ENCODE measurements at regions not wholly inside any gene's neighbourhood (a gene's known extent, or its start where the extent isn't known, plus 50 kb on each side); places are given as distances from the start of the nearest gene placed in this dataset.

DNA sequence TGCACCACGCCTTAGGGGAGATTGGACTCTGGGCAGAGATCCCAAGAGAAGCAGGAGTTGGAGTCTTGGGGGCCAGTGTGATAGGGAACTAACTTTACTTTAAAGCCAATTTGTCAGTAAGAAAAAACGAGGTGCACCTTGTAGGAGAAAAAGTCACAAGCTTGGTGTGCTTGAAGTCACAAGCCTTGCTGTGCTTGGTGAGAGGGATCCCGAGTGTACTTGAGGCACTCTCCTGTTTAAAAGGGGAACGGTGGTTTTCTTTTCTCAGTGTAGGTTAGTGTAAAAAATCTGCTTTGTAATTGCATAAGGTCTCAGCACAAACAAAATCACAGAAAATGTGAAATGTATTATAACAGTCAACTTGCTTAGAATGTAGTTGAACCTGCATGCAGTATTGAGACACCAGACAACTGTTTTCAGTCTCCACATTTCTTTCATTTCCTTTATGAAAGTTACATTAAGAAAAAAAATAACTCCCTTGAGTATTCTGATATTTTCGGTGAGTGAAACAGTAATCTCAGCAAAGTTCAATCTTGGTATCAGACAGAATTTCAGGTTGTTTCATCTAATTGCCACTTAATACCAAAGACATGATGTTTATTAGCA is 111.1 kb upstream of the DUSP22 start:
- peak in 1 of 2 donors; percentile 34 for ATAC-seq (ENCODE audit: low read depth in 2 of 2)
- Mint-ChIP-seq H3K27me3 (no peaks in the 10 kb centered on the region), H3K9me3 (peaks cover 0 to 3% (median 0%) of the 10 kb centered on the region in 7 donors), H3K27ac (peak overlapping the region in 1 of 3 donors; percentile 64), H3K4me1 (peaks cover 11 to 21% (median 15%) of the 10 kb centered on the region in 4 donors), H3K36me3 (no peaks in the 10 kb centered on the region), H3K4me3 (peak overlapping the region in 3 of 4 donors; percentile 18 to 74 (median 26))
- no peaks in the 10 kb centered on the region for H3K36me3 ChIP-seq (ENCODE audit: control insufficient read depth, insufficient read depth, low read length)
- DNase-seq, result peak in 1 of 3 donors; percentile 45
- H3K4me1 ChIP-seq (ENCODE audit: control insufficient read depth, insufficient read depth, low read length, poor library complexity, severe bottlenecking), result peaks cover 7% of the 10 kb centered on the region
- H3K27me3 ChIP-seq (ENCODE audit: control insufficient read depth, insufficient read depth, low read length), result no peaks in the 10 kb centered on the region
- H3K27ac ChIP-seq (ENCODE audit: insufficient read depth, low read length, poor library complexity, severe bottlenecking), result no peak overlapping the region
- H3K4me3 ChIP-seq (ENCODE audit: low read depth, low read length), result peak overlapping the region; percentile 39
- no peaks in the 10 kb centered on the region for H3K9me3 ChIP-seq (ENCODE audit: control insufficient read depth in 2 of 2, low read length in 2 of 2)

DNA sequence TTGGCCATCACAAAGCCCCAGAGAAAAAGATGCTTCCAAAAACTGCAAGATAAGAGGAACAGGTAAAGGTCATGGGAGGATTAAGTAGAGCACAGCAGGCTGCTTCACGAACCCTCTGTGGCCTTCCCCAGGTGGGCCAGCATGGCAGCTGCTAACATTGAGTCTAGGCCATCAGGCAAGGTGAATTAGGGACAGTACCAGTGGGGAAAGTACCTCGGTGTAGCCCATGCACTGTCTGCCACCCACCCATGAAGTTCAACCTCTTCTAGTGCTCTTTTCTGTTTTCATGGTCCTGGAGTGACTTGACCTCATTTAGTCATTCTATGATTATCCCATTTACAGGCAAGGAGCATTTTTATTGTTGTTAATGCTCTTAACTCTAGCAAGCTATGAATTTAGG is 108.6 kb upstream of the DUSP22 start:
- Mint-ChIP-seq H3K27me3 (no peaks in the 10 kb centered on the region), H3K4me1 (peaks cover 11 to 22% (median 16%) of the 10 kb centered on the region in 4 donors), H3K36me3 (no peaks in the 10 kb centered on the region), H3K4me3 (no peak overlapping the region), H3K27ac (peak overlapping the region in 2 of 3 donors; percentile 4 to 62), H3K9me3 (peaks cover 0 to 3% (median 0%) of the 10 kb centered on the region in 7 donors)
- no peaks in the 10 kb centered on the region for H3K9me3 ChIP-seq (ENCODE audit: control insufficient read depth in 2 of 2, low read length in 2 of 2)
- peaks cover 9% of the 10 kb centered on the region for H3K4me1 ChIP-seq (ENCODE audit: control insufficient read depth, insufficient read depth, low read length, poor library complexity, severe bottlenecking)
- DNase-seq (no peak), ATAC-seq (ENCODE audit: low read depth in 2 of 2) (peak; percentile 27 to 50)
- H3K27ac ChIP-seq (ENCODE audit: insufficient read depth, low read length, poor library complexity, severe bottlenecking), result no peak overlapping the region
- no peak overlapping the region for H3K4me3 ChIP-seq (ENCODE audit: low read depth, low read length)
- H3K36me3 ChIP-seq (ENCODE audit: control insufficient read depth, insufficient read depth, low read length), result no peaks in the 10 kb centered on the region
- H3K27me3 ChIP-seq (ENCODE audit: control insufficient read depth, insufficient read depth, low read length), result no peaks in the 10 kb centered on the region

DNA sequence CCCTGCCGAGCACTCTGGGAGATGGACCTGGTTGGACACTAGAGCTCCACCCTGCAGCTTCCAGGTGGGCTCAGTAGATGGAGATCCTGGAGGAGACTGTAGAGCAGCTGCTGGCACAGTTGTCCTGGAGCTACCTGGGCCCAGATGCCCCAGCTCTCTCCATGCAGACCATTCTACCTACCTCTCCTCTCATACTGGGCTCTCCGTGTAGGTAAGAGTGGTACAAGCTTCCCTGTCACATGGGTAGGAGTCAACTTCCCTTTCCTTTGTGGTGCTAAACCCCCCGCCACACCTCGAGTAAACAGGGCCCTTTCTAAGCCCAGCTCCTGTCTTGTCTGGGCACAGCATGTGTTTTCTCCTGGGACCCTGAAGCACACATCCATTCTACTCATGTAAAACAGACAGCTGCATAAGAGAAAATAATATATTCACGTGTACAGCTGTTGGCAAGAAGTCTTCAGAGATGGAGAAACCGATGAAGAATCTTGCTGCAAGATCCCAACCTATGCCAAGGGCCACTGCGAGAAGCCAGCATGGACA is 108.1 kb upstream of the DUSP22 start:
- DNase-seq, result no peak
- peaks cover 12 to 27% (median 20%) of the 10 kb centered on the region in 4 donors for H3K4me1 Mint-ChIP-seq
- Histone ChIP-seq H3K36me3 (ENCODE audit: control insufficient read depth, insufficient read depth, low read length) (no peaks in the 10 kb centered on the region), H3K9me3 (ENCODE audit: control insufficient read depth in 2 of 2, low read length in 2 of 2) (no peaks in the 10 kb centered on the region), H3K27ac (ENCODE audit: insufficient read depth, low read length, poor library complexity, severe bottlenecking) (no peak overlapping the region), H3K4me1 (ENCODE audit: control insufficient read depth, insufficient read depth, low read length, poor library complexity, severe bottlenecking) (peaks cover 15% of the 10 kb centered on the region), H3K27me3 (ENCODE audit: control insufficient read depth, insufficient read depth, low read length) (no peaks in the 10 kb centered on the region), H3K4me3 (ENCODE audit: low read depth, low read length) (no peak overlapping the region)
- H3K4me3 Mint-ChIP-seq, result no peak overlapping the region
- no peaks in the 10 kb centered on the region for H3K36me3 Mint-ChIP-seq
- H3K27me3 Mint-ChIP-seq, result no peaks in the 10 kb centered on the region
- H3K27ac Mint-ChIP-seq, result peak overlapping the region; percentile 4 to 69 (median 62)
- H3K9me3 Mint-ChIP-seq, result peaks cover 0 to 3% (median 0%) of the 10 kb centered on the region in 7 donors
- ATAC-seq (ENCODE audit: low read depth in 2 of 2), result no peak

DNA sequence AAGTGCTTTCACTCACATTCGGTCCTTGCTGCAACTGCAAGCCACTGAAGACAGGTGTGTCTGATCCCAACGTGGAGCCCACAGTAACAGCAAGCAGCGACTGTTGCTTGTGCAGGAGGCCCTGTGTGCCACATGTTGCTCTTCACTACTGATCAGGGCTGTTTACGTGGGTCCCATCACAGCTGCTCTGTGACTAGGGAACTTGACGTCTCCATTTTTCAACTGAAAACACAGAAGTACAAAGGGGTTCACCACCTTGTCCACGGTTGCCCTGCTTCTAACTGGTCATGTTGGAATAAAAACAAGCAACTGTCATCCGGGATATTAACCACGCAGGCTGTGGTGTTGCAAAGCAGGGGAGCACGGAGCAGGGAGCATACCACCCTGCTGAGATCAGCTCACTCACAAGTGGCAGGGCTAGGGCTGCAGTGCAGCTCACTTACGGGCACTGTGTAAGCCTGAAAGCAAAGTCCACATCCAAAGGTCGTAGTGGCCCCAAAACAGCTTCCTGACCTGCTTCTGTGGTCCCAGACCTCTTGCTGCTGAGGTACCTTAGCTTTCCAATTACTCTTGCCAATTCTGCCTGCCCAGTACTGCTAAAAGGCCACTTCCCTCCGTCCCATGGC is 105.8 kb upstream of the DUSP22 start:
- H3K36me3 ChIP-seq (ENCODE audit: control insufficient read depth, insufficient read depth, low read length), result no peaks in the 10 kb centered on the region
- DNase-seq (no peak), ATAC-seq (ENCODE audit: low read depth in 2 of 2) (no peak)
- H3K4me3 ChIP-seq (ENCODE audit: low read depth, low read length), result no peak overlapping the region
- no peak overlapping the region for H3K27ac ChIP-seq (ENCODE audit: insufficient read depth, low read length, poor library complexity, severe bottlenecking)
- no peaks in the 10 kb centered on the region for H3K9me3 ChIP-seq (ENCODE audit: control insufficient read depth in 2 of 2, low read length in 2 of 2)
- Mint-ChIP-seq H3K27me3 (no peaks in the 10 kb centered on the region), H3K4me3 (no peak overlapping the region), H3K27ac (no peak overlapping the region), H3K36me3 (no peaks in the 10 kb centered on the region), H3K9me3 (no peaks in the 10 kb centered on the region), H3K4me1 (peaks cover 3 to 31% (median 22%) of the 10 kb centered on the region in 4 donors)
- peaks cover 23% of the 10 kb centered on the region for H3K4me1 ChIP-seq (ENCODE audit: control insufficient read depth, insufficient read depth, low read length, poor library complexity, severe bottlenecking)
- no peaks in the 10 kb centered on the region for H3K27me3 ChIP-seq (ENCODE audit: control insufficient read depth, insufficient read depth, low read length)

DNA sequence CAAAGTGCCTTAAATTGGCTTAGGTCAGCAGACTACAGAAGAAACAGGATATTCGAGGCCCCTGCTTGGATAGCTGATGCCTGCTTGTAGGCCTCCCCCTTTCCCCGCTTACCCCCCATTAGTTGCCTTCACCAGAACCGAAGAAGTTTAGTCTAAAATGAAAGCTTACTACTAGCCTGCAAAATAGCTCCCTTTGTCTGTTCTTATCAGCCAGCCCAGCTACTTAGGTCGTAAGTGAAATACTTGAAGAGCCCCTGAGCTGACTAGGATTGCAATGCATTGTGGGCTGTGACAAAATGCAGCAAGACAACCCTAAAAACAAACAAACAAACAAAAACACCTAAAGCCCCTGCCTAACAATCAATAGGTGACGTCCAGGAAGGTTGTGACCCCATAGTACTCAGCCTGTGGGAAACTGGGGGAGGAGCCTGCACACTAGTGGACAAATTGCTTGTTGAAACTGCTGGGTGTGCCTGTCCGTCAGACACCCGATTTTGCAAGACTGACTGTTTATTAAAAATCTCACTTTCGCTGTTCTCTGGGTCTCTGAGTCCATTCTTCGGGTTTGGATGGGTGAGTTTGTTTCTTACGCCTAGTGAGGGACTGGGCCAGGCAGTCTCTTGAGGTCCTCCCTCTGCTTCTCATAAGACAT is 105.0 kb upstream of the DUSP22 start:
- H3K36me3 ChIP-seq (ENCODE audit: control insufficient read depth, insufficient read depth, low read length), result no peaks in the 10 kb centered on the region
- Mint-ChIP-seq H3K9me3 (no peaks in the 10 kb centered on the region), H3K27me3 (no peaks in the 10 kb centered on the region), H3K4me1 (peaks cover 0 to 30% (median 21%) of the 10 kb centered on the region in 4 donors), H3K27ac (peak overlapping the region in 1 of 3 donors; percentile 22), H3K36me3 (no peaks in the 10 kb centered on the region), H3K4me3 (no peak overlapping the region)
- no peaks in the 10 kb centered on the region for H3K27me3 ChIP-seq (ENCODE audit: control insufficient read depth, insufficient read depth, low read length)
- no peak for ATAC-seq (ENCODE audit: low read depth in 2 of 2)
- H3K4me3 ChIP-seq (ENCODE audit: low read depth, low read length), result no peak overlapping the region
- no peak overlapping the region for H3K27ac ChIP-seq (ENCODE audit: insufficient read depth, low read length, poor library complexity, severe bottlenecking)
- no peaks in the 10 kb centered on the region for H3K9me3 ChIP-seq (ENCODE audit: control insufficient read depth in 2 of 2, low read length in 2 of 2)
- no peak for DNase-seq
- H3K4me1 ChIP-seq (ENCODE audit: control insufficient read depth, insufficient read depth, low read length, poor library complexity, severe bottlenecking), result peaks cover 20% of the 10 kb centered on the region

DNA sequence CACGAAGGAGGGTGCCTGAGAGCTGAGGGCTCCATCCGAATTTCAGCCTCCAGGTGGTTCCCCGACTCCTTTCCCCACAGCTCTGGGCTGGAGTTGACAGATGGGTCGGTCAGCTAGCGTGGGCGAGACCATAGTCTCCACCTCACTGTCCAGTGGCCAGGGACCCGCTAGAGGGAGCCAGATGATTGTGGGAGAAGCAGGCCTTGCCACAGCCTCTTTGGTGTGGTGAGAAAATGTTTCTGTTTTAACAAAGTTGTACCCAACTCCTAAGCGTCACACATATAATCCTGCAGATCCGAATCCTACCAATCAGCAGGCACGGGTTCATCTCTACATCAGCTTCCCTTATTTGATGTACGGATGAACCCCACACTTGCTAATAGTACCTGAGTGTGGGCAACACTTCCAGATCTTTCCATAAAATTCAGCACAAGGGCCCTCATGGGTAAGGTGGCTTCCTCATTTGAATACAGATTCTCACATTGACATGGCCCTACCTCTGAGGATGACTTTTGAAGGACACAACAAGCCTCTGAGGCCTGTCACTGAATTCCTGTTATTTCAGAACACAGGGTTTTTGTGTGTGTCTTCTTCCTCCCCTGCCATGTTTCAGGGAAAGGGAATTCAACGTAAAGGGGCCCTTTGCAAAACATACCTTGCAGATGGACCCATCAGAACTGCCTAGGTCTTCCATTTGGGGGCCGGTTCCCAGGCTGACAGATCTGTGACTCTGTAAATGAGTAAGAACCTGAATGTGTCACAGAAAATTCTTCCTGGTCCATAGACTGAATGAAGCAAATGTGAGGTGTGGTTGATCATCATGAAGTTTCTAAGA is 103.2 kb upstream of the DUSP22 start:
- H3K27ac ChIP-seq (ENCODE audit: insufficient read depth, low read length, poor library complexity, severe bottlenecking), result peak overlapping the region; percentile 35
- peaks cover 11 to 46% (median 32%) of the 10 kb centered on the region in 4 donors for H3K4me1 Mint-ChIP-seq

DNA sequence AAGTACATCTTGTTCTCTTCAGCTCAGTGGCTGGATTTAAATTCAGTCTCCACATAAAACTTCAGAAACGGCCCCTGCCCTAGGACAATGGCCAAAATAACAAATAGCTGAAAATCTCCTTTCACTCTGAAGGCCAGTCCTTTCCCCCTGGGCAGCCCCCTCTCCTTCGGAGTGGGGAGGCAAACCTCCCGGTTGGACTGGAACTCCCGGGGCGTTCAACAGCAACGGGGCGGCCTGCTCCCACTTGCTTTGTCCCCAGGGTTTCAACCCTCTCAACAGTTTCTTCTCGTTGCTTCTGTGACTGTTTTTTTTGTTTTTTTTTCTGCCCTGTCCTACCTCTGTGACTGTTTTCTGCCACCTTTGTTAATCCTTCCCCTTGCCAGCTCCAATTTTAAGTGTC is 102.6 kb upstream of the DUSP22 start:
- Mint-ChIP-seq H3K4me1 (peaks cover 15 to 49% (median 36%) of the 10 kb centered on the region in 4 donors), H3K36me3 (no peaks in the 10 kb centered on the region), H3K27me3 (no peaks in the 10 kb centered on the region), H3K9me3 (no peaks in the 10 kb centered on the region), H3K27ac (peak overlapping the region; percentile 17 to 93 (median 92)), H3K4me3 (no peak overlapping the region)
- Histone ChIP-seq H3K36me3 (ENCODE audit: control insufficient read depth, insufficient read depth, low read length) (no peaks in the 10 kb centered on the region), H3K4me3 (ENCODE audit: low read depth, low read length) (no peak overlapping the region), H3K27ac (ENCODE audit: insufficient read depth, low read length, poor library complexity, severe bottlenecking) (no peak overlapping the region), H3K4me1 (ENCODE audit: control insufficient read depth, insufficient read depth, low read length, poor library complexity, severe bottlenecking) (peaks cover 36% of the 10 kb centered on the region), H3K9me3 (ENCODE audit: control insufficient read depth in 2 of 2, low read length in 2 of 2) (no peaks in the 10 kb centered on the region), H3K27me3 (ENCODE audit: control insufficient read depth, insufficient read depth, low read length) (no peaks in the 10 kb centered on the region)
- ATAC-seq (ENCODE audit: low read depth in 2 of 2) (no peak), DNase-seq (no peak)

More for the DNA sequence above, 103.2 kb upstream of the DUSP22 start:
- H3K36me3 ChIP-seq (ENCODE audit: control insufficient read depth, insufficient read depth, low read length), result no peaks in the 10 kb centered on the region
- H3K9me3 Mint-ChIP-seq, result no peaks in the 10 kb centered on the region
- H3K27me3 ChIP-seq (ENCODE audit: control insufficient read depth, insufficient read depth, low read length), result no peaks in the 10 kb centered on the region
- DNase-seq (peak; percentile 63 to 89 (median 80)), ATAC-seq (ENCODE audit: low read depth in 2 of 2) (peak; percentile 84 to 85)
- peak overlapping the region in 2 of 4 donors; percentile 12 to 16 for H3K4me3 Mint-ChIP-seq
- no peaks in the 10 kb centered on the region for H3K36me3 Mint-ChIP-seq
- peak overlapping the region in 2 of 3 donors; percentile 53 to 74 for H3K27ac Mint-ChIP-seq
- no peak overlapping the region for H3K4me3 ChIP-seq (ENCODE audit: low read depth, low read length)
- no peaks in the 10 kb centered on the region for H3K27me3 Mint-ChIP-seq
- peaks cover 29% of the 10 kb centered on the region for H3K4me1 ChIP-seq (ENCODE audit: control insufficient read depth, insufficient read depth, low read length, poor library complexity, severe bottlenecking)
- H3K9me3 ChIP-seq (ENCODE audit: control insufficient read depth in 2 of 2, low read length in 2 of 2), result no peaks in the 10 kb centered on the region
